Fibroblast of skin of scalp (primary cell): ENCODE measurements at regions not wholly inside any gene's neighbourhood (a gene's known extent, or its start where the extent isn't known, plus 50 kb on each side); places are given as distances from the start of the nearest gene placed in this dataset.

ENCODE experiments used
- DNase-seq: peaks from one replicate; pipeline ENCODE4 v3.0.0-alpha.2; 2013

GRCh38 chr13:69571606-69572323 is 535.9 kb upstream of the ATXN8OS start:
- DNase-seq: no peak

- no peak for DNase-seq
Measured at GRCh38 chr13:69567514-69567913, 540.1 kb upstream of the ATXN8OS start.

DNA sequence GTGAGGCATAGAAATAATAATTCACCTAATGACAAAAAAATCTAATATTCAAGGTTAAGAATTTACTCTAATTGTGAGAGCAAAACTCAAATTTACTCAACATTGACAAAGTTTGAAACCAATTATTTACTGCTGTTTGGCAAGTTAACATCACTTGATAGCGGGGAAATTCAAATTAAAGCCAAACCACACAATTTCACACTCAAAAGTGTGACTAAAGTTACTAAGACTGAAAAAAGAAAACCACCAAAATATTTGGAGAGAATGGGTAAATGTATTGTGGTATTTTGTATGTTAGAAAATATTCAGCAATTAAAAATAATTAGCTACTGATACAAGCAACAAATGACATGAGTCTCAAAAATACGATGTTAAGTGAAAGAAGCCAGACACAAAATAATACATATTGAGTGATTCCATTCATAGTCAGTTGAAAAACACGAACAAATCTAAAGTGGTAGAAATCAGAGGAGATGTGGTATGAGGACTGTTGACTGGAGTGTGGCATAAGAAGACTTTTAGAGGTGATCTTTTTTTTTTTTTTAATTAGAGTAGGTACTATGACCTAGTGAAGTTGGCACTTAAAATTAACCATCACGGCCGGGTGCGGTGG is 541.4 kb upstream of the ATXN8OS start:
- no peak for DNase-seq

GRCh38 chr13:69565334-69565733 is 542.3 kb upstream of the ATXN8OS start:
- DNase-seq: peak; percentile 12

GRCh38 chr13:69556540-69557196 is 551.0 kb upstream of the ATXN8OS start:
- DNase-seq: no peak

DNA sequence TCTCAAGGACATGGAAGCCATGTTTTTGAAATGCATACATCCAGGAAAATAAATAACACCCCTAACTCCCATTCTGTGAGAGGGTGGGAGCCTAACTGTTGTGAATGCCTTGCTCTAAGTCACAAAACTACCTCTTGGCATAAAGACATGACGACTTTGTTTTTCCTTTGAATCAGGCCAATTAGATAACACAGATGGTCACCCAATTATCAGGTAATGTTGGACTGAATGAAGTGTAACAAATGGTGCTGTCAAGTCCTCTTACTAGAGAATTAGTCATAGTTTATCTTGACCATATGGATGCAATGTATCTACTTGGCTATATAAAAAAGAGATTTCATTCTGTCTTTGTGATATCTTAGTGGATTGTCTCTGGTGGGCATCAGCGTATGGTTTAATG is 553.6 kb upstream of the ATXN8OS start:
- DNase-seq: no peak

GRCh38 chr13:69551193-69551592 is 556.4 kb upstream of the ATXN8OS start:
- no peak for DNase-seq

GRCh38 chr13:69547780-69548179 is 559.8 kb upstream of the ATXN8OS start:
- no peak for DNase-seq

- DNase-seq: no peak
Measured at GRCh38 chr13:69545551-69545950, 562.1 kb upstream of the ATXN8OS start.

DNA sequence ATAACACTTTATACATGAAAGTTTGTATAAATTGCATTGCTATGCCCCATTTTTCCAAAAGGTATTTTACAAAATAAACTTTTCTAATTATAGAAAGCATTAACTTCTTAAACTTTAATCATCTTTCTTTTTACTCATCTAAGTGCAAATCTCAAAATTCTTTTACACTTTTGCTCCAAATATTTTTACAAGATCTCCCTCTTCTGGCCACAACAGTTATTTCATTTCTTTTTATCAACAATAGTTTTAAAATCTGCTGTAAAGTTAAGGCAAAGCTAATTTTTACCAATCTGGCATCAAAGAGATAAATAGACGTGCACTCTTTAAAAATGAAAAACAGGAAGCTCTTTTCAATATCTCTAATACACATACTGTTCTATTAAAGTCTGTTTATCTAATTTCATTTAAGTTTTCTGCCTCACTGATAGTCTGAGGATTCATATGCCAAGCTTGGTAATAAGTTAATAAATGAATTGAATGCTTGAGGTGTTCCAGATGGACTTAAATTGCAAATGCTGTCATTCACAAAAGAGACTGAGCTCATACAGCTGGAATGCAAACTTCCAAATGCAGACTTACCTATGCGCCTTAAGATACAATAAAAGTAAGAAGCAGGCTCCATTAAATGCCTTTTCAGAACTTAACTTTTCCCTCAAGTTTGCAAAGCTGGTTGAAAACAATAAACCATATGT is 583.0 kb upstream of the ATXN8OS start:
- no peak for DNase-seq

DNA sequence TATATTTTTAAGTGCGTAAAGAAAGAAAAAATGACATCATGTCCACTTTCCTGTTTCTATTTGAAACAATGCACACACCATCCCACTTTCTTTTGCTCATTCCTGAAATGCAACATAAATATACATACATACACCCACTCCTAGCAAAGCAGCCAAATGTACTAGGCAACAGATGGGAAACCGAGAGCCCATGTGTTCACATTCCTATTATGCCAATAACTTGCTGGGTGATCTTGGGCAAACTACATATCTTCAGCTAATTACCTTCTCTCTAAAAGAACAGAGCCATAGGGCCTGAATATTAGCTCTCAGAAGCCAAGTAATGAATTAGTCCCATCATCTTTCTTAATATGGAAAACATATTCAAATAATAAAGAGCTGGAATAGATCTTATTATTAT is 610.6 kb upstream of the ATXN8OS start:
- no peak for DNase-seq

- no peak for DNase-seq
Measured at GRCh38 chr13:69495096-69495495, 612.5 kb upstream of the ATXN8OS start.

- no peak for DNase-seq
Measured at GRCh38 chr13:69487576-69487975, 620.0 kb upstream of the ATXN8OS start.

- no peak for DNase-seq
Measured at GRCh38 chr13:69485991-69486592, 621.5 kb upstream of the ATXN8OS start.

DNA sequence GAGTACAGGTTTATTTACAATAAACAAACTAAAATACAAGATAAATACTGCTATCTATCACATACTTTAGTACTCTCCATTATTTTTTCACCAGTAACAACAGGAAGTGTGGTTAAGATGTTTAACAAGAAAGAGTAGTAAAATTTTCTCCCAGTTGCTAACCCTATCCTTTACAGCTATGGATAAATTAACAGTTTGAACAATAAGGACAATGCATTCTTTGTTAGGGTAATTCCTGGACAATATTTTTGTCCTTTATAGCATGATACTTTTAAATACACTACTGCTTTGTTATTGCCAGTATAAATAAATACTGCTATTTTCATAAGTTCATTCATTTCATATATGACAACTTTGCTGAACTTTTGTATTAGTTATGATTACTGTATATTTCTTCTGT is 630.2 kb upstream of the ATXN8OS start:
- no peak for DNase-seq

DNA sequence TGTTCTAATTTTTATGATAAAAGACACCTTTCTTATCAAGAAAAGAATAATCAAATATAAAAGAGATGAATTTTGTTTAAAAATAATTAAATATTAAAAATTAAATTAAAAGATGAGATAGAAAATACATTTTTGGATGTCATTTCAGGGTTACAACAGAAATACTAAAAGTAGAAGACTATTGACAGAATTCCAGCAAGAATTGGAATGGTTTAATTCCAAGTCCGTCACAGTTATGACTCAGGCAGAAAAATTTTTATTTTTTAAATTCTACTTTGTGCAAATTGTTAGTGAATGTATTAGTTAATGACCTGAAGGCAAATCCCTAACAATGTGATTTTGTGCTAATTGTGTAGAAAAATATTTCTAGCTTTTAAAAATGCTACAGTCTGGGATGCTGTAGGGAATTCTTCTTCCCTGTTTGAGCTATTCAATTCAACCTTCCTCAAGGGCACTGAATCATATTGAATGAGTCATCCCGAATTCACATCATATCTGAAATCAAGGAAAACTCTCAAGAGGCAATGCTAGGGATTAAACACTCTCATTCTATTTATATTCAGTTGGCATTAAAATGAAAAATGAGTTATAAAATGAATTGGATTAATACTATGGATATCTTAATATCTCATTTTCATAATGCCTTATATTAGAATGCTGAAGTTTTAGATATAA is 633.5 kb upstream of the ATXN8OS start:
- DNase-seq: peak; percentile 9

GRCh38 chr13:69468624-69469023 is 639.0 kb upstream of the ATXN8OS start:
- no peak for DNase-seq

- no peak for DNase-seq
Measured at GRCh38 chr13:69461397-69461796, 646.2 kb upstream of the ATXN8OS start.

DNA sequence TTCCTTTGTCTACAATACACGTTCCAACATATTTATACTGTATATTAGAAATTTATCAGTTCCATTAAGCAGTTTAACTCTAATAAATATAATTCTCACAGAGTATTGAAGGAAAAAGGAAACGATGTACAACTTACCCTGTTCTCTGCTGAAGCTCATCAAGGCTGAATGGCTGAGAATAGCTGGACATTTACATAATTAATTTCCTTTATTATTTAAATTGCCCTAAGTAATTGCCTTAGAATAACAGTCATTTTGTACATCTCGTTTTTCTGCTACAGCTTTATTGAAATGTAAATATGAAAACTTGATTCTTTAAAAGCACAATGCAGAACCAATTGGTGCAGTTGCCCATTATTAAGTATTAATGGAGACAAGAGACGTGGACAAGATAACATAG is 648.3 kb upstream of the ATXN8OS start:
- no peak for DNase-seq

DNA sequence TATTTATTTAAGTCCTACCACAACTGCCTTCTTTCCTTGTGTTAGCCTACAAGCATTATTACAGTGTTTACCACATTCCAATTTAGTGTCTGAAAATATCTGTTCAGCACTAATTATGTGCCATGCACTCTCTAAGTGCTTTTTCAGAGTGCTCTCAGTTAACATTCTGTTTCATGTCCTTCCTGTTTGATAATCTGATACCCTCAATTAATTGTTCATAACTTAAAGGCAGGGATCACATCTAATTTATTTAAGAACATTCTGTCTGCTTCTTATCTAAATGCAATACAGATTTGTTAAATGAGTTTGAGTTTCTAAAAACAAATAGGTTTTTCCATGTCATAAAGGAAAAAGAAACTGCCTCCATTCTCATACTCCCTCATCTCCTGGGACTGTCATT is 649.6 kb upstream of the ATXN8OS start:
- no peak for DNase-seq

- DNase-seq: no peak
Measured at GRCh38 chr13:69450245-69450644, 657.4 kb upstream of the ATXN8OS start.

DNA sequence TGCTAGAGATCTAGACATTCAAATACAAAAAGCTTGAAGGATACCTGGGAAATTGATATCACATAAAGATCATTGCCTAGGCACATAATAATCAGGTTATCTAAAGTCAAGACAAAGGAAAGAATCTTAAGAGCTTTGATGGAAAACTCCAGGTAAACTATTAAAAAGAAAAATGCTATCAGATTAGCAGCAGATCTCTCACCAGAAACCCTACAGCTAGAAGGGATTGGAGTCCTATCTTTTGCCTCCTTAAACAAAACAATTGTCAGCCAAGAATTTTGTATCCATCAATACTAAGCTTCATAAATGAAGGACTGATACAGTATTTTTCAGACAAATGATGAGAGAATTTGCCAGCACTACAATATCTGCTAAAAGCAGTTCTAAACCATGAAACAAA is 682.4 kb upstream of the ATXN8OS start:
- DNase-seq: no peak
